ENCODE measurements at regions not wholly inside any gene's neighbourhood (a gene's known extent, or its start where the extent isn't known, plus 50 kb on each side); places are given as distances from the start of the nearest gene placed in this dataset.
A peak's percentile ranks its signal among the peaks of the same experiment; 100 is the strongest.

DNA sequence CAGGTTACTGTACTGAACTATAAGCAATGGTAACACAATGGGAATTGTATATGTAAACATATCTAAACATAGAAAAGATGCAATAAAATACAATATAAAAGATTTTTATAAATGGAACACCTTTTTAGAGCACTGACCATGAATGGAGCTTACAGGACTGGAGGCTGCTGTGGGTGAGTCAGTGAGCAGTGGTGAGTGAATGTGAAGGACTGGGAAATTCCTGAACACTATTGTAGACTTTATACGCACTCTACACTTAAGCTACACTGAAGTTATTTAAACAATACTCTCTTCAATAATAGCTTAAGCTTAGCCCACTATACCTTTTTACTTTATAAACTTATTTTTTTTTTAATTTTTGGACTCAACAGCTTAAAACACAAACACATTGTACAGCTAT is 313.5 kb downstream of the KCNC2 start:
- POLR2A ChIA-PET: no interaction called here
- TF ChIP-seq, protein P1, sequence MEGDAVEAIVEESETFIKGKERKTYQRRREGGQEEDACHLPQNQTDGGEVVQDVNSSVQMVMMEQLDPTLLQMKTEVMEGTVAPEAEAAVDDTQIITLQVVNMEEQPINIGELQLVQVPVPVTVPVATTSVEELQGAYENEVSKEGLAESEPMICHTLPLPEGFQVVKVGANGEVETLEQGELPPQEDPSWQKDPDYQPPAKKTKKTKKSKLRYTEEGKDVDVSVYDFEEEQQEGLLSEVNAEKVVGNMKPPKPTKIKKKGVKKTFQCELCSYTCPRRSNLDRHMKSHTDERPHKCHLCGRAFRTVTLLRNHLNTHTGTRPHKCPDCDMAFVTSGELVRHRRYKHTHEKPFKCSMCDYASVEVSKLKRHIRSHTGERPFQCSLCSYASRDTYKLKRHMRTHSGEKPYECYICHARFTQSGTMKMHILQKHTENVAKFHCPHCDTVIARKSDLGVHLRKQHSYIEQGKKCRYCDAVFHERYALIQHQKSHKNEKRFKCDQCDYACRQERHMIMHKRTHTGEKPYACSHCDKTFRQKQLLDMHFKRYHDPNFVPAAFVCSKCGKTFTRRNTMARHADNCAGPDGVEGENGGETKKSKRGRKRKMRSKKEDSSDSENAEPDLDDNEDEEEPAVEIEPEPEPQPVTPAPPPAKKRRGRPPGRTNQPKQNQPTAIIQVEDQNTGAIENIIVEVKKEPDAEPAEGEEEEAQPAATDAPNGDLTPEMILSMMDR (IDR thresholded peaks at IDR 0.05; ENCODE audit: insufficient read depth, low read depth, low read length): no peak
- no peaks in the 10 kb centered on the region for H3K36me3 ChIP-seq (ENCODE audit: control insufficient read depth, insufficient read depth, low read length)
- no peaks in the 10 kb centered on the region for H3K27me3 ChIP-seq (ENCODE audit: control insufficient read depth, insufficient read depth, low read length)
- DNase-seq (ENCODE audit: low read depth): no peak
- no peak overlapping the region for H3K4me3 ChIP-seq (ENCODE audit: low read depth, low read length)
- CTCF ChIA-PET: no interaction called here

DNA sequence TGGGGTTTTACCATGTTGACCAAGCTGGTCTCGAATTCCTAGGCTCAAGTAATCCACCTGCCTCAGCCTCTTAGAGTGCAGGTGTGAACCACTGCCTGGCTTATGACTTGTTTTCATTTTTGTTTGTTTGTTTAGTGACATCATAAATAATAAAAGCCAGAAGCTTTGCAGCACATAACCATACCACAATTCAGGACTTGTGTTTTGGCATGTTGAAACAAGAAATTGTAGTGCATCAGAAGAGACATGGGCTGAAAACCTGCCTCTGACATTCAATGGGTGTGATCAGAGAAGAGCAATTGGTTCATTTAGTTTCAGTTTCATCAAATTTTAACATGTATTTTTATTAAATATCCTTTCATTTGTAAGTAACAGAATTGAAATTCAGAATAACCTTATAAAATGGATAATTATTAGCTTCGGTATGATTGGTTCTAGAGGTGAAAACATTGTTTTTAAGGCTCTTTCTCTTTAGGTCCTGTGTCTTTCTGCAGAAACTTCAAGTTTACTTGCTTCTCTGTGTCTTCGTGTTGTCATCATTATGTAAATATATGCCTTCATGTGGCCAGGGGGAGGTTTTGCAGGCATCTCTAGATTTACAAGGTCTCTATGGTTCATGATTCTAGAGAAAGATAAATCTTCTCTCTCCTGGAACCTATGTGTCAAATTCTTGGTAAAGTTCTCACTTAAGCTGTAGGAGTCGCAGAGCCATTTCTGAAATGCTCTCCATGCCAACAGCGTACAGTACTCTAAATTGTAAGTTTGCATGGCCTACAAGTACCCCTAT is 312.0 kb downstream of the KCNC2 start:
- ChIA-PET POLR2A (no interaction called here), CTCF (no interaction called here)
- TF ChIP-seq, protein P1 (IDR thresholded peaks at IDR 0.05; ENCODE audit: insufficient read depth, low read depth, low read length): no peak
- H3K36me3 ChIP-seq (ENCODE audit: control insufficient read depth, insufficient read depth, low read length): no peaks in the 10 kb centered on the region
- no peaks in the 10 kb centered on the region for H3K27me3 ChIP-seq (ENCODE audit: control insufficient read depth, insufficient read depth, low read length)
- DNase-seq (ENCODE audit: low read depth): no peak
- no peak overlapping the region for H3K4me3 ChIP-seq (ENCODE audit: low read depth, low read length)

DNA sequence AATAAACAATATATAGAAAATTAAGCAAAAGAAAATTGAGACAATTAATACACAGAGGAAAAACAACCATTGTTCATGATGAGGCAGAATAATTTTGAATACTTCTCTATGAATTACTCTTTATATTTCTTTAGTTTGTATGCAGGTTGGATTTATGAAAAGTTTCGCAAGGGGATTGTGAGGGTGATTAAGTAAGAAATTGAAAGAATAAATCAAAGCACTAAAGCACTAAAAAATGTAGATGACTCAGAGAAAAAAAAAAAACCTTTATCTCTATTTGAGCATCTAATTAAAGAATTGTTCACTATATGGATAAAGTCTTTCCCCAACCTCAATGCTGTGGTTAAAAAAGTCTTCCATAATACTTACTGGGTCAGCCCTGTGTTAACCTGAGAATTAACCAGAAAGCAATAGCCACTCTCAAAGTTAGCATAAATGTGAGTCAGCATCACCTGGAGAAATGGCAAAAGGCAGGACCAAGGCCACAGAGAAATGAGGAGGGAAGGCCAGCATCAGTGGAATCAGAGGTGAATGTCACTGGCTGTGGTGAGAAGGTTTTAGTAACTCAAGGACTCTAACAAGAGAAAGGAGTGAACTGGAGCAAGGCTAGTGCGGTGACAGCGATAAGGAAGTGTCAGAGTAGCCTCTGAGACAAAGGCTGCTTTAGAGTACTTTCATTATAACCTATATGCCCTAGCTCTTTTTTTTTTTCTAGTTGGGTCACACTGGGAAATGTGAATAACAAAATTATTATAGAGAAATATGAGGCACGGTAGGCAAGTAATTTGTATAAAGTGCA is 310.4 kb downstream of the KCNC2 start:
- no peaks in the 10 kb centered on the region for H3K27me3 ChIP-seq (ENCODE audit: control insufficient read depth, insufficient read depth, low read length)
- ChIA-PET POLR2A (no interaction called here), CTCF (no interaction called here)
- TF ChIP-seq, protein P1 (IDR thresholded peaks at IDR 0.05; ENCODE audit: insufficient read depth, low read depth, low read length): no peak
- H3K36me3 ChIP-seq (ENCODE audit: control insufficient read depth, insufficient read depth, low read length): no peaks in the 10 kb centered on the region
- DNase-seq (ENCODE audit: low read depth): no peak
- H3K4me3 ChIP-seq (ENCODE audit: low read depth, low read length): no peak overlapping the region

DNA sequence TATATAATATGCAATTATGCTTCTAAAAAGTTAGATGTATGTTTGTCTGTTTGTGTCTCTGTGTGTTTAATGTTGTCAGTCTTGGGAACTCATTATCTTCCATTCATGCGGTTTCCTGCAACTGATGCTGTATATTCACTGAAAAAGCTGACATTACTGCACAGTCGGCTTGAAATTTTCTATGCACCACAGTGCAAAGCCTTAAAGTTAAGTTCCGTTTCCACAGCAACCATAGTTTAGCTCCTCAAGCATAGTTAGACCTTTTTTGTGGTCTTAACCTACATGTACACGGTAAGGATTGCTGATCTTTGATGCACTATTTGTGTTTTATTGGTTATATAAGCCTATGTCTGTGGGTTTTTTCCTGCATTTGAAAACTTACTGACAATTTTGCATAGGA is 309.4 kb downstream of the KCNC2 start:
- TF ChIP-seq, protein P1 (IDR thresholded peaks at IDR 0.05; ENCODE audit: insufficient read depth, low read depth, low read length): no peak
- Histone ChIP-seq H3K27me3 (ENCODE audit: control insufficient read depth, insufficient read depth, low read length) (no peaks in the 10 kb centered on the region), H3K36me3 (ENCODE audit: control insufficient read depth, insufficient read depth, low read length) (no peaks in the 10 kb centered on the region), H3K4me3 (ENCODE audit: low read depth, low read length) (no peak overlapping the region)
- POLR2A ChIA-PET: no interaction called here
- no peak for DNase-seq (ENCODE audit: low read depth)
- CTCF ChIA-PET: no interaction called here

DNA sequence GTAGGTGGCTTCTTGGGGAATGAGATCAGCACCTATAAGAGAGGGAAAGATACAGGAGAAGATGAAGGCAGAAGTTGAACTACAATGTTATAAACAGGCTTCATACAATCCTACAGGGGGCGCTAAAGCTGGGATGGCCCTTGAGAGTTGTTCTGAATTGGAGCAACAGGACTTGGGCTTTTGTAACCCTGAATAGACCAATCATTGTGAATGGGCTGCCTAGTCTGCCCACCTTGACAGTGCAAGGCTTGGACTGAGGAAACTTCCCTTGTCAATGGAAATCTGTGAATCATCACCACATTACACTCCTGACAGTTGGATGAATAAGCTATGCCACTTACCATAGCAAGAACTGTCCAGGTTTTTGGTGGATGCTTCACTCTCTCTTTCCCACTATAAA is 306.1 kb downstream of the KCNC2 start:
- H3K27me3 ChIP-seq (ENCODE audit: control insufficient read depth, insufficient read depth, low read length): no peaks in the 10 kb centered on the region
- CTCF ChIA-PET: no interaction called here
- POLR2A ChIA-PET: no interaction called here
- TF ChIP-seq, protein P1 (IDR thresholded peaks at IDR 0.05; ENCODE audit: insufficient read depth, low read depth, low read length): peak; percentile 12; the same call in 1 of the 2 replicates
- H3K4me3 ChIP-seq (ENCODE audit: low read depth, low read length): no peak overlapping the region
- DNase-seq (ENCODE audit: low read depth): no peak
- no peaks in the 10 kb centered on the region for H3K36me3 ChIP-seq (ENCODE audit: control insufficient read depth, insufficient read depth, low read length)

All from BJ (cell line).